Sigmoid colon (tissue), 4 donors: ENCODE measurements at regions not wholly inside any gene's neighbourhood (a gene's known extent, or its start where the extent isn't known, plus 50 kb on each side); places are given as distances from the start of the nearest gene placed in this dataset.

ENCODE experiments used
- CTCF ChIP-seq, 4 experiments: fragments of 450-650 bp in 3 of 4; fragments of 200-600 bp in 1 of 4; IDR thresholded peaks; one replicate each; pipeline ENCODE4 v1.5.1; 2016 to 2019; ENCODE audit warnings: antibody characterized with exemption in 4 of 4, mild to moderate bottlenecking in 3 of 4, moderate library complexity in 2 of 4
- EP300 ChIP-seq, 4 donors: sonication (generic); formaldehyde crosslinking; IDR thresholded peaks; one replicate each; pipeline ENCODE4 v1.6.1; 2017; ENCODE audit warnings: antibody characterized with exemption in 4 of 4

- TF ChIP-seq CTCF (IDR thresholded peaks at IDR 0.05) (no peak), EP300 (IDR thresholded peaks at IDR 0.05) (no peak)
Observed at GRCh38 chr3:106182950-106183511, 314.2 kb upstream of the CBLB start.
